ENCODE measurements at regions not wholly inside any gene's neighbourhood (a gene's known extent, or its start where the extent isn't known, plus 50 kb on each side); places are given as distances from the start of the nearest gene placed in this dataset.

DNA sequence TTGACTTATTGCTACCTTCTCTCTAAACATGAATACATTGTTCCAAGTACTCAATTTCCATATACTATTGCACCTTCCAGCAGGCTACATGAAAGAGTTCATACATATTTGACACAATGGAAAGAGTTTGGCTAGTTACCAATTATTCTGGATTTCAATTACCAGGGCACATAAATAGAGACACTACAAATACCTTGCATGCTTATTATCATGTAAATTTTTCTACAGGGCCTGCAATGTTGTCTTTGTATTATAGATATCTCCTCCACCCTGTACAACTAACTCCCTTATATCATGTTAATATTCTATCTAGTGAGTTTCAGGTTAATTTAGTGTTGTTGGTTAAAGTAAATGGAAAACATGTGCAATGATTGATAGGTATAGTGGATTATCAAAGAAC is 540.7 kb upstream of the SLITRK5 start (continued):
- no peak for TF ChIP-seq FIP1L1 (IDR thresholded peaks at IDR 0.05; ENCODE audit: borderline replicate concordance, insufficient read depth, low read depth, low read length)
- TF ChIP-seq ZNF253 (CRISPR knock-in tag; IDR thresholded peaks at IDR 0.05; ENCODE audit: borderline replicate concordance), result no peak

DNA sequence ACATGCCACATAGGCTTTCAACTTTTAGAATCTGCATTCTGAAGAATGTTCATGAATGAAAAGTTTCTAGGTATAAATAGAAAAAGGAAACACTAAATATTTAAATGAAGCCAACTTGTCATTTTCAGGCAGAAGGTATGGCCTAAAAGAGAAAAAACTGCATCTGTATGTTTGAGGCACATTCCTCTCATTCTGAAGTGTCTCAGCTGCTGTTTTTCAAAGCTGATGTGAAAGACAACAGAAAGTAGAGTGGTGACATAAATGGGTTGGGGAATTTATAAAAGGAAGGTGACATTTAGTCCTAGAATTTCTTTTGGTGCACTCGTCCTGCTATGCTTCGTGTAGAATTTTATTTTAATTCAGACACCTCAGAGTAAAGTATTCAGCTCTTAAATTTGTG is 539.6 kb upstream of the SLITRK5 start:
- no peak for TF ChIP-seq ARID3A (IDR thresholded peaks at IDR 0.05; ENCODE audit: low read depth, low read length)
- no peak for TF ChIP-seq KDM1A (CRISPR knock-in tag; IDR thresholded peaks at IDR 0.05)
- no peak for TF ChIP-seq JUND (CRISPR knock-in tag; IDR thresholded peaks at IDR 0.05)
- TF ChIP-seq ZNF704 (CRISPR knock-in tag; IDR thresholded peaks at IDR 0.05; ENCODE audit: borderline replicate concordance), result no peak
- no peak for TF ChIP-seq SNRNP70 (IDR thresholded peaks at IDR 0.05; ENCODE audit: low read depth, low read length)
- no peak for TF ChIP-seq ZNF3 (CRISPR knock-in tag; IDR thresholded peaks at IDR 0.05)
- no peak for TF ChIP-seq PCBP1 (IDR thresholded peaks at IDR 0.05; ENCODE audit: borderline replicate concordance, low read depth, low read length)

More for the DNA sequence above, 539.6 kb upstream of the SLITRK5 start:
- Histone ChIP-seq H3K79me2 (ENCODE audit: insufficient read depth, low read length) (no peaks in the 10 kb centered on the region), H3K4me1 (ENCODE audit: insufficient read depth, low read length) (no peaks in the 10 kb centered on the region), H3K36me3 (replicated peaks in 1 of 2; ENCODE audit: control insufficient read depth in 1 of 2, insufficient read depth in 2 of 2, low read length in 2 of 2) (no peaks in the 10 kb centered on the region), H3K27ac (ENCODE audit: extremely low read length, insufficient read depth, low read length) (no peak overlapping the region), H3K9me3 (ENCODE audit: low read length) (no peaks in the 10 kb centered on the region), H3K27me3 (ENCODE audit: control insufficient read depth in 1 of 2, insufficient read depth in 2 of 2, low read length in 2 of 2) (no peaks in the 10 kb centered on the region; a peak in 1 of 5 replicates), H3K4me3 (replicated peaks in 1 of 3; ENCODE audit: insufficient read depth in 1 of 3, low read depth in 2 of 3, low read length in 3 of 3) (no peak overlapping the region), H4K20me1 (ENCODE audit: insufficient read depth, low read length) (no peaks in the 10 kb centered on the region), H2AFZ (ENCODE audit: low read length) (no peak overlapping the region), H3K9ac (ENCODE audit: insufficient read depth, low read depth, low read length) (no peak overlapping the region), H3K4me2 (ENCODE audit: low read depth, low read length) (no peak overlapping the region)
- BruUV-seq (replicated peaks), result no TSS peak
- in situ Hi-C loops (cut with HindIII; ENCODE audit: extremely low pct_ligation_motif_present, low pct_unique_long_range_greater_than_20kb) (no loop called here), intact Hi-C loops (cut with micrococcal nuclease; ENCODE audit: unreplicated experiment) (no loop called here)
- FAIRE-seq (no peak), DNase-seq (ENCODE audit: low spot score) (no peak), ATAC-seq (no peak)
- POLR2A ChIA-PET, result no interaction called here
- 0% methylated on average over 2 of the region's 2 CpGs for WGBS (ENCODE audit: low lambda C conversion rate)
- CTCF ChIA-PET (ENCODE audit: low intra/inter-chr PET ratio, low total read pairs), result no interaction called here

Measured in HepG2 (cell line).